Pulmonary artery endothelial cell (primary cell): ENCODE measurements at regions not wholly inside any gene's neighbourhood (a gene's known extent, or its start where the extent isn't known, plus 50 kb on each side); places are given as distances from the start of the nearest gene placed in this dataset.
"Not testable (repeated sequence)": the region's sequence is repeated elsewhere in the genome, so short reads cannot be mapped to it uniquely, and the experiment has no call there.

Experiments used
- DNase-seq: peaks from one replicate; pipeline ENCODE4 v3.0.0-alpha.2; 2011; ENCODE audit warnings: low read depth, low spot score

GRCh38 chr2:84054577-84054976 lies 404.5 kb downstream of the SUCLG1 start:
- not testable (repeated sequence) for DNase-seq

- DNase-seq = no peak
These were observed 406.2 kb downstream of the SUCLG1 start for GRCh38 chr2:84052913-84053312.

GRCh38 chr2:84052043-84052442 lies 407.0 kb downstream of the SUCLG1 start:
- no peak for DNase-seq

GRCh38 chr2:84048964-84049363 lies 410.1 kb downstream of the SUCLG1 start:
- DNase-seq = no peak

- no peak for DNase-seq
These were observed 417.6 kb downstream of the SUCLG1 start for GRCh38 chr2:84041506-84041905.

GRCh38 chr2:84040281-84040680 lies 418.8 kb downstream of the SUCLG1 start:
- DNase-seq = no peak

- DNase-seq = no peak
These were observed 420.2 kb downstream of the SUCLG1 start for GRCh38 chr2:84038866-84039265.

- DNase-seq = no peak
These were observed 425.6 kb downstream of the SUCLG1 start for GRCh38 chr2:84033347-84033974.

- DNase-seq = no peak
These were observed 427.6 kb downstream of the SUCLG1 start for GRCh38 chr2:84031312-84032050.

- DNase-seq = no peak
These were observed 429.0 kb downstream of the SUCLG1 start for GRCh38 chr2:84029903-84030575.

- no peak for DNase-seq
These were observed 432.3 kb downstream of the SUCLG1 start for GRCh38 chr2:84026818-84027217.

GRCh38 chr2:84022810-84023431 lies 436.2 kb downstream of the SUCLG1 start:
- DNase-seq = no peak

- no peak for DNase-seq
These were observed 442.1 kb downstream of the SUCLG1 start for GRCh38 chr2:84017010-84017409.

- no peak for DNase-seq
These were observed 442.9 kb downstream of the SUCLG1 start for GRCh38 chr2:84016183-84016582.

- no peak for DNase-seq
These were observed 461.2 kb downstream of the SUCLG1 start for GRCh38 chr2:83997889-83998288.

GRCh38 chr2:83994633-83995179 lies 464.4 kb downstream of the SUCLG1 start:
- no peak for DNase-seq

GRCh38 chr2:83993873-83994632 lies 465.0 kb downstream of the SUCLG1 start:
- DNase-seq = no peak

GRCh38 chr2:83991992-83992391 lies 467.1 kb downstream of the SUCLG1 start:
- no peak for DNase-seq

- no peak for DNase-seq
These were observed 468.4 kb downstream of the SUCLG1 start for GRCh38 chr2:83990636-83991035.

- DNase-seq = not testable (repeated sequence)
These were observed 482.5 kb downstream of the SUCLG1 start for GRCh38 chr2:83976628-83977027.

- DNase-seq = no peak
These were observed 487.0 kb downstream of the SUCLG1 start for GRCh38 chr2:83972128-83972527.
